Neural progenitor cell (in vitro differentiated cells): ENCODE measurements at regions not wholly inside any gene's neighbourhood (a gene's known extent, or its start where the extent isn't known, plus 50 kb on each side); places are given as distances from the start of the nearest gene placed in this dataset.

Source experiments
- CTCF ChIP-seq: fragments of 200-600 bp; sonication (generic); IDR thresholded peaks from 2 replicates; pipeline ENCODE4 v1.5.1; 2017; ENCODE audit warnings: antibody characterized with exemption, mild to moderate bottlenecking
- EZH2 ChIP-seq: fragments of 200-600 bp; sonication (generic); IDR thresholded peaks from 2 replicates; pipeline ENCODE4 v1.6.1; 2017; ENCODE audit warnings: antibody characterized with exemption, mild to moderate bottlenecking, moderate library complexity

- no peak for TF ChIP-seq EZH2
- TF ChIP-seq CTCF, result no peak
These were observed 57.5 kb upstream of the EYA4 start for GRCh38 chr6:133183691-133184090.
